ENCODE measurements at regions not wholly inside any gene's neighbourhood (a gene's known extent, or its start where the extent isn't known, plus 50 kb on each side); places are given as distances from the start of the nearest gene placed in this dataset.

- Histone ChIP-seq H2BK120ac (replicated peaks; ENCODE audit: low read depth, low read length) (no peak overlapping the region), H3K23me2 (ENCODE audit: low read depth, low read length) (no peaks in the 10 kb centered on the region)
- CTCF ChIA-PET (ENCODE audit: partially characterized antibody) = interaction anchor here (1.1 kb wide), 1 partner anchor 176 kb away, joined by 3 read pairs; no protein-coding TSS in a partner anchor
These were observed 171.0 kb downstream of the ID4 start for GRCh38 chr6:20008131-20008530.

More at GRCh38 chr6:20008131-20008530, 171.0 kb downstream of the ID4 start:
- no peaks in the 10 kb centered on the region for H4K20me1 ChIP-seq (replicated peaks in 1 of 2; ENCODE audit: control insufficient read depth in 1 of 2, insufficient read depth in 2 of 2, low read length in 2 of 2)
- no peak overlapping the region for H3K14ac ChIP-seq (ENCODE audit: insufficient read length)
- no peak overlapping the region for H3K9ac ChIP-seq (replicated peaks in 1 of 4; ENCODE audit: extremely low read depth in 1 of 4, low read depth in 3 of 4, low read length in 3 of 4)
- no peak overlapping the region for H4K8ac ChIP-seq (ENCODE audit: extremely low read depth, insufficient read depth, low read length)
- no peak for TF ChIP-seq POLR2A (IDR thresholded peaks at IDR 0.05; ENCODE audit: control extremely low read depth in 1 of 2, low read depth in 2 of 2, low read length in 2 of 2)
- no peak overlapping the region for H3K27ac ChIP-seq (ENCODE audit: low read depth, low read length)
- H2BK15ac ChIP-seq (ENCODE audit: low read length) = no peak overlapping the region
- WGBS, 2 experiments (ENCODE audit: extremely low coverage in 1 of 2, insufficient coverage in 1 of 2, insufficient read length in 1 of 2, insufficient replicate concordance in 2 of 2, low coverage in 1 of 2, low lambda C conversion rate in 2 of 2, missing lambda C conversion rate in 1 of 2) = 88% methylated on average over 1 of the region's 1 CpG; no CpG with 5 or more reads in 1 of the 2 experiments
- H3K79me1 ChIP-seq (ENCODE audit: low read depth, low read length) = no peaks in the 10 kb centered on the region
- no peak overlapping the region for H3K23ac ChIP-seq (ENCODE audit: insufficient read length)
- POLR2A ChIA-PET (ENCODE audit: partially characterized antibody) = no interaction called here
- FAIRE-seq = no peak
- peaks cover 0 to 1% (median 0%) of the 10 kb centered on the region in 4 experiments; a peak in 1 of 7 replicates for H3K27me3 ChIP-seq (replicated peaks in 1 of 4; ENCODE audit: control insufficient read depth in 3 of 4, extremely low read depth in 1 of 4, insufficient read depth in 3 of 4, low read length in 3 of 4)
- H3K9me3 ChIP-seq (ENCODE audit: insufficient read depth in 2 of 2, low read depth in 1 of 2, low read length in 1 of 2) = no peaks in the 10 kb centered on the region
- no peak overlapping the region for H3K18ac ChIP-seq (ENCODE audit: extremely low read depth, low read length)
- H4K91ac ChIP-seq (replicated peaks; ENCODE audit: insufficient read length, low read length) = no peak overlapping the region
- H3K4me1 ChIP-seq (replicated peaks in 1 of 4; ENCODE audit: control insufficient read depth in 3 of 4, insufficient read depth in 4 of 4, low read length in 3 of 4) = peaks cover 0 to under 1% (median 0%) of the 10 kb centered on the region in 4 experiments; a peak in 2 of 7 replicates
- DNase-seq (ENCODE audit: low read depth in 1 of 2, low spot score in 2 of 2) = no peak
- H2BK5ac ChIP-seq (ENCODE audit: low read depth, low read length) = no peak overlapping the region
- no peaks in the 10 kb centered on the region for H3K79me2 ChIP-seq (ENCODE audit: control insufficient read depth in 1 of 2, insufficient read depth in 2 of 2, low read length in 2 of 2)
- no peak overlapping the region for H2BK20ac ChIP-seq (ENCODE audit: low read length)
- H4K5ac ChIP-seq (ENCODE audit: insufficient read length, low read depth, low read length) = no peak overlapping the region
- H3K4me3 ChIP-seq (ENCODE audit: extremely low read depth in 1 of 4, insufficient read depth in 2 of 4, low read depth in 3 of 4, low read length in 4 of 4) = no peak overlapping the region
- H3K4ac ChIP-seq (replicated peaks; ENCODE audit: insufficient read length, low read depth, low read length) = no peak overlapping the region
- H2AFZ ChIP-seq (ENCODE audit: low read length) = no peak overlapping the region
- H2BK12ac ChIP-seq (ENCODE audit: low read depth, low read length) = no peak overlapping the region
- no peak overlapping the region for H3K56ac ChIP-seq (replicated peaks; ENCODE audit: insufficient read length, low read depth, low read length)
- H3K4me2 ChIP-seq (ENCODE audit: insufficient read depth in 1 of 2, low read depth in 2 of 2, low read length in 2 of 2) = no peak overlapping the region
- no peak overlapping the region for H2AK5ac ChIP-seq (ENCODE audit: low read depth, low read length)
- no peaks in the 10 kb centered on the region for H3K36me3 ChIP-seq (ENCODE audit: control insufficient read depth in 2 of 4, insufficient read depth in 4 of 4, low read length in 3 of 4)

All from H1 (cell line).